H1 (cell line): ENCODE measurements at regions not wholly inside any gene's neighbourhood (a gene's known extent, or its start where the extent isn't known, plus 50 kb on each side); places are given as distances from the start of the nearest gene placed in this dataset.

Source experiments
- CREB1 ChIP-seq: IDR thresholded peaks from 2 replicates; pipeline ENCODE4 v1.6.1; 2012; ENCODE audit warnings: inconsistent platforms
- EP300 ChIP-seq, 2 experiments: IDR thresholded peaks; 1 replicate in 1 of 2; 2 replicates in 1 of 2; pipeline ENCODE4 v1.6.1; 2011 to 2012; ENCODE audit warnings: low read depth in 2 of 2, low read length in 2 of 2, mild to moderate bottlenecking in 2 of 2, borderline replicate concordance in 1 of 2, inconsistent platforms in 1 of 2, moderate library complexity in 1 of 2
- EZH2 ChIP-seq: fragments of 200-600 bp; sonication (generic); IDR thresholded peaks from 2 replicates; pipeline ENCODE4 v1.7.1; 2012; ENCODE audit warnings: low read depth, mild to moderate bottlenecking, moderate library complexity, low read length, inconsistent platforms; ENCODE audit not compliant: severe bottlenecking
- HDAC2 ChIP-seq, 2 experiments: fragments of 300-600 bp in 1 of 2; sonication (generic) in 1 of 2; IDR thresholded peaks; 2 replicates each; pipeline ENCODE4 v1.6.1; 2011 to 2012; ENCODE audit warnings: low read depth in 2 of 2, low read length in 2 of 2, mild to moderate bottlenecking in 2 of 2, moderate library complexity in 2 of 2, borderline replicate concordance in 1 of 2, inconsistent platforms in 1 of 2
- NRF1 ChIP-seq: IDR thresholded peaks from 2 replicates; pipeline ENCODE4 v1.6.1; 2011; ENCODE audit warnings: mild to moderate bottlenecking, low read depth, low read length, improper control_type of control experiment
- POLR2A ChIP-seq, 2 experiments: IDR thresholded peaks; 1 replicate in 1 of 2; 2 replicates in 1 of 2; pipeline ENCODE4 v1.6.1; 2011; ENCODE audit warnings: low read depth in 2 of 2, low read length in 2 of 2, mild to moderate bottlenecking in 2 of 2; ENCODE audit errors: control extremely low read depth in 1 of 2
- RBBP5 ChIP-seq: IDR thresholded peaks from 2 replicates; pipeline ENCODE4 v1.7.1; 2012; ENCODE audit warnings: low read depth, mild to moderate bottlenecking, inconsistent platforms, low read length, moderate library complexity, borderline replicate concordance
- TAF1 ChIP-seq: IDR thresholded peaks from 2 replicates; pipeline ENCODE4 v1.6.1; 2011; ENCODE audit warnings: mild to moderate bottlenecking, low read depth, low read length
- TF ChIP-seq, protein P1 (sequence below): IDR thresholded peaks from 2 replicates; pipeline ENCODE4 v1.6.1; 2011; ENCODE audit warnings: low read depth, mild to moderate bottlenecking, low read length; ENCODE audit not compliant: insufficient read depth
- TF ChIP-seq, protein P2 (sequence below), 3 experiments: IDR thresholded peaks; 1 replicate in 2 of 3; 2 replicates in 1 of 3; pipeline versions ENCODE4 v1.5.1 to v1.6.1; 2011; ENCODE audit warnings: low read length in 3 of 3, mild to moderate bottlenecking in 3 of 3, inconsistent platforms in 2 of 3, low read depth in 1 of 3, moderate library complexity in 1 of 3; ENCODE audit not compliant: insufficient read depth in 1 of 3; ENCODE audit errors: control extremely low read depth in 1 of 3
- TF ChIP-seq, protein P3 (sequence below): IDR thresholded peaks from 2 replicates; pipeline ENCODE4 v1.6.1; 2012; ENCODE audit warnings: inconsistent platforms

DNA sequence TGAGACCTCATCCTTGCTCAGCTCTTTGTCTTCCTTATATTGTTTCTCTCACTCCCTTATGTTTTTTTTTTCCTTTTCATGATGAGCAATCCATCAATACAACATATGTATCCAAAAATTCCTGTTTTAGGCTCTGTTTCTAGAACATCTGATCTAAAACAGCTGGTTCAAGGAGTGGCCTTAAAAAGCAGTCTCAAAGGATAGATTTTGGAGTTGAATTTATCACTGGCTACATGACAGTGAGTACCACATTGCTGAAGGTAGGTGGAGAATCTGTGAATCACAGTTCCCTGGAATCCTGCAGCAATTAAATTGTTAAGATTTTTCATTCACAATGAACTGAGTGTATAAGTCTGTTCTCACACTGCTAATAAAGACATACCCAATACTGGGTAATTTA, 155.8 kb upstream of the ADAMTS5 start:
- TF ChIP-seq, protein P1, sequence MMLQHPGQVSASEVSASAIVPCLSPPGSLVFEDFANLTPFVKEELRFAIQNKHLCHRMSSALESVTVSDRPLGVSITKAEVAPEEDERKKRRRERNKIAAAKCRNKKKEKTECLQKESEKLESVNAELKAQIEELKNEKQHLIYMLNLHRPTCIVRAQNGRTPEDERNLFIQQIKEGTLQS: no peak
- TF ChIP-seq POLR2A (IDR thresholded peaks at IDR 0.05; ENCODE audit: control extremely low read depth in 1 of 2, low read depth in 2 of 2, low read length in 2 of 2): no peak
- TF ChIP-seq, protein P2, sequence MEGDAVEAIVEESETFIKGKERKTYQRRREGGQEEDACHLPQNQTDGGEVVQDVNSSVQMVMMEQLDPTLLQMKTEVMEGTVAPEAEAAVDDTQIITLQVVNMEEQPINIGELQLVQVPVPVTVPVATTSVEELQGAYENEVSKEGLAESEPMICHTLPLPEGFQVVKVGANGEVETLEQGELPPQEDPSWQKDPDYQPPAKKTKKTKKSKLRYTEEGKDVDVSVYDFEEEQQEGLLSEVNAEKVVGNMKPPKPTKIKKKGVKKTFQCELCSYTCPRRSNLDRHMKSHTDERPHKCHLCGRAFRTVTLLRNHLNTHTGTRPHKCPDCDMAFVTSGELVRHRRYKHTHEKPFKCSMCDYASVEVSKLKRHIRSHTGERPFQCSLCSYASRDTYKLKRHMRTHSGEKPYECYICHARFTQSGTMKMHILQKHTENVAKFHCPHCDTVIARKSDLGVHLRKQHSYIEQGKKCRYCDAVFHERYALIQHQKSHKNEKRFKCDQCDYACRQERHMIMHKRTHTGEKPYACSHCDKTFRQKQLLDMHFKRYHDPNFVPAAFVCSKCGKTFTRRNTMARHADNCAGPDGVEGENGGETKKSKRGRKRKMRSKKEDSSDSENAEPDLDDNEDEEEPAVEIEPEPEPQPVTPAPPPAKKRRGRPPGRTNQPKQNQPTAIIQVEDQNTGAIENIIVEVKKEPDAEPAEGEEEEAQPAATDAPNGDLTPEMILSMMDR (IDR thresholded peaks at IDR 0.05; ENCODE audit: control extremely low read depth in 1 of 3, insufficient read depth in 1 of 3, low read depth in 1 of 3, low read length in 3 of 3): no peak
- TF ChIP-seq EZH2: no peak
- TF ChIP-seq HDAC2 (IDR thresholded peaks at IDR 0.05; ENCODE audit: borderline replicate concordance in 1 of 2, low read depth in 2 of 2, low read length in 2 of 2): no peak
- no peak for TF ChIP-seq EP300 (IDR thresholded peaks at IDR 0.05; ENCODE audit: borderline replicate concordance in 1 of 2, low read depth in 2 of 2, low read length in 2 of 2)
- TF ChIP-seq CREB1: no peak
- no peak for TF ChIP-seq NRF1
- TF ChIP-seq, protein P3, sequence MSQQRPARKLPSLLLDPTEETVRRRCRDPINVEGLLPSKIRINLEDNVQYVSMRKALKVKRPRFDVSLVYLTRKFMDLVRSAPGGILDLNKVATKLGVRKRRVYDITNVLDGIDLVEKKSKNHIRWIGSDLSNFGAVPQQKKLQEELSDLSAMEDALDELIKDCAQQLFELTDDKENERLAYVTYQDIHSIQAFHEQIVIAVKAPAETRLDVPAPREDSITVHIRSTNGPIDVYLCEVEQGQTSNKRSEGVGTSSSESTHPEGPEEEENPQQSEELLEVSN: no peak
- TF ChIP-seq RBBP5: no peak
- TF ChIP-seq TAF1: no peak
